Bronchial epithelial cell (primary cell): ENCODE measurements at regions not wholly inside any gene's neighbourhood (a gene's known extent, or its start where the extent isn't known, plus 50 kb on each side); places are given as distances from the start of the nearest gene placed in this dataset.

Source experiments
- DNase-seq: peaks from one replicate; pipeline ENCODE4 v3.0.0-alpha.2; 2010; ENCODE audit warnings: low read depth
- FAIRE-seq: peaks from 2 replicates; lab custom pipeline; 2011; peaks lifted over from hg19 to GRCh38; lab: Jason Lieb, UNC
- H3K27me3 ChIP-seq: 2 replicates; pipeline ENCODE4 v1.5.1; 2011; ENCODE audit warnings: low read length; ENCODE audit not compliant: control insufficient read depth, insufficient read depth
- H3K36me3 ChIP-seq: 2 replicates; pipeline ENCODE4 v1.5.1; 2011; ENCODE audit warnings: low read length; ENCODE audit not compliant: control insufficient read depth, insufficient read depth
- H3K4me3 ChIP-seq: 2 replicates; pipeline ENCODE4 v1.5.1; 2011; ENCODE audit warnings: mild to moderate bottlenecking, low read depth, low read length, control low read depth
- TF ChIP-seq, protein P1 (sequence below): IDR thresholded peaks from 2 replicates; pipeline ENCODE4 v1.5.1; 2011; ENCODE audit warnings: mild to moderate bottlenecking, moderate library complexity, low read length, control low read depth, inconsistent platforms; ENCODE audit not compliant: insufficient read depth, severe bottlenecking

- Histone ChIP-seq H3K36me3 (no peaks in the 10 kb centered on the region), H3K27me3 (no peaks in the 10 kb centered on the region), H3K4me3 (no peak overlapping the region)
- TF ChIP-seq, protein P1, sequence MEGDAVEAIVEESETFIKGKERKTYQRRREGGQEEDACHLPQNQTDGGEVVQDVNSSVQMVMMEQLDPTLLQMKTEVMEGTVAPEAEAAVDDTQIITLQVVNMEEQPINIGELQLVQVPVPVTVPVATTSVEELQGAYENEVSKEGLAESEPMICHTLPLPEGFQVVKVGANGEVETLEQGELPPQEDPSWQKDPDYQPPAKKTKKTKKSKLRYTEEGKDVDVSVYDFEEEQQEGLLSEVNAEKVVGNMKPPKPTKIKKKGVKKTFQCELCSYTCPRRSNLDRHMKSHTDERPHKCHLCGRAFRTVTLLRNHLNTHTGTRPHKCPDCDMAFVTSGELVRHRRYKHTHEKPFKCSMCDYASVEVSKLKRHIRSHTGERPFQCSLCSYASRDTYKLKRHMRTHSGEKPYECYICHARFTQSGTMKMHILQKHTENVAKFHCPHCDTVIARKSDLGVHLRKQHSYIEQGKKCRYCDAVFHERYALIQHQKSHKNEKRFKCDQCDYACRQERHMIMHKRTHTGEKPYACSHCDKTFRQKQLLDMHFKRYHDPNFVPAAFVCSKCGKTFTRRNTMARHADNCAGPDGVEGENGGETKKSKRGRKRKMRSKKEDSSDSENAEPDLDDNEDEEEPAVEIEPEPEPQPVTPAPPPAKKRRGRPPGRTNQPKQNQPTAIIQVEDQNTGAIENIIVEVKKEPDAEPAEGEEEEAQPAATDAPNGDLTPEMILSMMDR, result peak; percentile 13
- DNase-seq (no peak), FAIRE-seq (no peak)
These were observed 92.3 kb upstream of the PRPS1L1 start for GRCh38 chr7:18119985-18120384.

DNA sequence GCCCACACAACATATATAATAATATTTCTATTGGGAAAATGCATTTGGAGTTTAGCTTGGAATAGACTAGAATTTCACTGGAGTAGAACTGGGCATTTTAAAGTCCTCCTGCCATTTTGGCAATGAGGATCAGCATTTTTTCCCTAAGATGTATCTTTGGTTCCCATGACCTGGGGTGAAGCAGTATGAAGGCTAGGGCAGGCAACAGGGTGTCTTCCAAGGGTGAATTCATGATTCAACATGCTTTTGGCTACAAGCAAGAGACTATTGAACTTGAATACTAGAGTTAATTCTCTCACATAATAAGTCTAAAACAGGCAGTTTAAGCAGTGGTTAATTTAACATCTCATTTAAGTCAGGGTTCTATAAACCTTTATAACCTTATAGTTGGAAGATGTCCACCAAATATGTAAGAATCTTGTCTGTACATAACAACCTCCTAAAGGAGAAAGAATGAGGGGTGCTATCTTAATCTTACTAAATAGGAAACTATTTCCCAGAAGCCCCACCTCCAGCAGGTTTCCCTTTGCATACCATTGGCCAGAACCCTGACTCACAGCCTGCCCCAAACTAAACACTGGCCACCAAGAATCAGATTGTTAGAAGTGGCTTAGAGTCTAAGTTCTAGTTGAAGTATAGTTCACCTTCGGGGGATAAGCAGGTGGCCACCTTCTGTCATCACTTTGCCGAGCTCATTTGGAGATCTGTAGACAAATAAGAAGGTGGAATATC, 96.0 kb upstream of the PRPS1L1 start:
- Histone ChIP-seq H3K36me3 (no peaks in the 10 kb centered on the region), H3K4me3 (no peak overlapping the region), H3K27me3 (no peaks in the 10 kb centered on the region)
- TF ChIP-seq, protein P1, result no peak
- FAIRE-seq (no peak), DNase-seq (peak; percentile 14)

- TF ChIP-seq, protein P1, result no peak
- Histone ChIP-seq H3K27me3 (no peaks in the 10 kb centered on the region), H3K4me3 (no peak overlapping the region), H3K36me3 (no peaks in the 10 kb centered on the region)
- FAIRE-seq (no peak), DNase-seq (peak; percentile 17)
These were observed 97.8 kb upstream of the PRPS1L1 start for GRCh38 chr7:18125476-18125875.

GRCh38 chr7:18126281-18126680, 98.6 kb upstream of the PRPS1L1 start:
- H3K4me3 ChIP-seq, result no peak overlapping the region
- DNase-seq (peak; percentile 78), FAIRE-seq (no peak)
- no peaks in the 10 kb centered on the region for H3K36me3 ChIP-seq
- H3K27me3 ChIP-seq, result no peaks in the 10 kb centered on the region
- TF ChIP-seq, protein P1, result no peak

GRCh38 chr7:18128846-18129245, 101.2 kb upstream of the PRPS1L1 start:
- DNase-seq (no peak), FAIRE-seq (no peak)
- TF ChIP-seq, protein P1, result no peak
- Histone ChIP-seq H3K36me3 (no peaks in the 10 kb centered on the region), H3K4me3 (no peak overlapping the region), H3K27me3 (no peaks in the 10 kb centered on the region)

DNA sequence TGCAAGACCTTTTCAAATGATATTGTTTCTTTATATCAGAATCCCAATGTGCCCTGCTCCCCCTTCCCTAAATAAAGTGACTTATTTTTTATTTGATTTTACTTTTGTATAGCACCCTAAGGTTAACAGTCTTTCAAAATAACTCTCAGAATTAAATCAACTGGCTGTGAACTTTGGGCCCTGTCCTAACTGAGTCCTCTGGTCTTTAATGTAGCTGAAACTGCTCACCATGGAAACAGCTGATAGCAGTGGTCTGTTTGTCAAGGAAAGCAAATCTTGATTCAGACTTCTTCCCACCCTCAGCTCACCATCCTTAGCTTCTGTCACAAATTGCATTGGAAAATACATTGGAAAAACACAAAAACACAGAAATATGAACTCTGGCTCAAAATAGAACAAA, 105.2 kb upstream of the PRPS1L1 start:
- no peak for FAIRE-seq
- TF ChIP-seq, protein P1, result no peak

More for the DNA sequence above, 105.2 kb upstream of the PRPS1L1 start:
- no peak for DNase-seq
- no peaks in the 10 kb centered on the region for H3K36me3 ChIP-seq
- H3K27me3 ChIP-seq, result no peaks in the 10 kb centered on the region
- no peak overlapping the region for H3K4me3 ChIP-seq
